G401 (cell line): ENCODE measurements at regions not wholly inside any gene's neighbourhood (a gene's known extent, or its start where the extent isn't known, plus 50 kb on each side); places are given as distances from the start of the nearest gene placed in this dataset.

ENCODE experiments used
- DNase-seq: peaks from one replicate; pipeline ENCODE4 v3.0.0-alpha.2; 2015; ENCODE audit warnings: low spot score
- in situ Hi-C: cut with HindIII; loops from 2 replicates; pipeline ENCODE4 v1.10.0; 2016; ENCODE audit warnings: low sequenced_read_pairs, mixed read lengths

DNA sequence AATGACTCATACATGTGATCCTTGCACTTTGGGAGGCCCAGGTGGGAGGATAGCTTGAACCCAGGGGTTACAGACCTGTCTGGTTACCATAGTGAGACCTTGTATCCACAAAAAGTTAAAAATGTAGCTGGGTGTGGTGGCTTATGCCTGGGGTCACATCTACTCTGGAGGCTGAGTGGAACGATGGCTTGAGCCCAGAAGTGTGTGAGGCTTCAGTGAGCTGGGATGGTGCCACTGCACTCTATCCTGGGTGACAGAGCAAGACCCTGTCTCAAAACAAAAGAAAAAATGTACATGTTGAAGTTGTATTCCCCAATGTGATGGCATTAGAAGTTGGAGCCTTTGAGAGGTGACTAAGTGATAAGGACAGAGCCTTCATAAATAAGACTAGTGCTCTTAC lies 409.4 kb upstream of the PABPC4L start:
- in situ Hi-C loops: no loop called here
- no peak for DNase-seq

GRCh38 chr4:134610172-134610571 lies 408.6 kb upstream of the PABPC4L start:
- in situ Hi-C loops: no loop called here
- no peak for DNase-seq

GRCh38 chr4:134601706-134602105 lies 400.1 kb upstream of the PABPC4L start:
- in situ Hi-C loops: no loop called here
- DNase-seq: no peak

DNA sequence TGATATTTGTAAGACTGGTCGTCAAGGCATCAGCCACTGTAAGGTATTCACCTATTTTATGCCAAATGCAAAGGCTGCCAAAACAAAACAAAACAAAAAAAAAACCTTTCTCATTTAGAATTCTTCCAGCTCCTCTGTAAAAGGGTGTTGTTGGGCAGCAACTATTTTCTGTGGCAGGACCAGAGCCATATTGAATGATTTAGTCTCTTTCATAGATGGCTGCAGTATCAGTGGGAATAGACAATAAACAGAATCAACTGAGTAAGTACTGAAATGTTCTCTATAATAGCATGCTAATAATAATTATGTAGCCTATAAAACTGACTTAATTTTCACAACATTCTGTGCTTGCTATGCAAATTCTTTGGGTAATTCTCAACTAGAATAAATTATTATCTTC lies 389.7 kb upstream of the PABPC4L start:
- in situ Hi-C loops: no loop called here

DNA sequence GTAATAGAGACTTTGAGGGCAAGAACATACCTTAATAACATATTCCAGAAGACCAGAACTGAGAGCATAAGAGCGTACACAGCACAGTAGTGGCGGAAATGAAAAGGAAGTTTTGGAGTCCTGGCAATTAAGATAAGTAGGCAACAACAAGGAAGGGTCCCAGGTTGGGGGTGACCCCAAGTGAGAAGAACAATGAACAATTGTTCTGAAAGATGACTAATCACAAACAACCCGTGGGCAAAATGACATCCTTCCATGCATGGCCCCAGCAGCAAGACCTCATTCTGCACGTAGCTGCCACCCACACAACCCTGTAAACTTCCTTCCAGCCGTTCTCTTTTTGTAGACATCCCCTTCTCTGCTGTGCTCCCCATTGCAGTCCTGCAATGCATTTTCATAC lies 384.4 kb upstream of the PABPC4L start:
- in situ Hi-C loops: no loop called here
- no peak for DNase-seq

More for the DNA sequence above, 389.7 kb upstream of the PABPC4L start:
- no peak for DNase-seq

GRCh38 chr4:134567461-134567860 lies 365.9 kb upstream of the PABPC4L start:
- DNase-seq: no peak
- in situ Hi-C loops: no loop called here

DNA sequence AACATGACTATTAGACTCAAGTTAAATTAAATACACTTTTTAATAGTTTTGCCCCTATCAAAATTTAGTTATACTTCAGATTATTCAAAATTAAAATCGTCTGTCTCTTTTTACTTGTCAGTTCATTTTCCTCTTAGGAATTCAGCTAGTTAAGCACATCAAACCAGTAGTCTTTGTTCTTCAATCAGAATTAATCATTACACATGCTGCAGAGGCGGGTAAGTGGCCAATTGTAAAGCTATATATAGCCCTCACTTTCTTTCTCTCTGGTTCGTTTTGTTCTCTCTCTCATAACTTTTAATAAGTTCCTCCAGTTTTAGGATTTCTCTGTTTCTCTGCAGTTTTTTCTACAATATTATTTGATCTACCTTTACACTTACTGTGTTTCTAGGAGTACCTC lies 359.1 kb upstream of the PABPC4L start:
- DNase-seq: no peak
- in situ Hi-C loops: no loop called here

DNA sequence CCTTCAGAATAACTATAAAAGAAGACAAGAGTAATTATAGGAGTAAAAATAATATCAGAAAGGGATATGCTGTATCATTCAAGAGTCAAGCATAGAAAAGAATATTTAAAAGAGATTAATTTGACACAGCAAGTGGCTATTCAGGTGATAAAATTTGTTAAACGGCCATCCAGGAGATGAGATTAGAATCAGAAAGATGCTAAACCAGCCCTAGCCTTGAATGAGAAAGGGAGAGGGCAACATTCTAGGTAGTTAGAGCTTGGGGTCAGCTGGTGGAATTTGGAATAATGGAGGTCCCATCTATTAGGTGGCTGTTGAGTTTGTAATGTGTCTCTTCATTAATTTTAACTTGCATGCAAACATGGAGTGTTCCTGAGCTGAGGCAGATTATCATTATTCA lies 350.5 kb upstream of the PABPC4L start:
- DNase-seq: no peak
- in situ Hi-C loops: no loop called here

DNA sequence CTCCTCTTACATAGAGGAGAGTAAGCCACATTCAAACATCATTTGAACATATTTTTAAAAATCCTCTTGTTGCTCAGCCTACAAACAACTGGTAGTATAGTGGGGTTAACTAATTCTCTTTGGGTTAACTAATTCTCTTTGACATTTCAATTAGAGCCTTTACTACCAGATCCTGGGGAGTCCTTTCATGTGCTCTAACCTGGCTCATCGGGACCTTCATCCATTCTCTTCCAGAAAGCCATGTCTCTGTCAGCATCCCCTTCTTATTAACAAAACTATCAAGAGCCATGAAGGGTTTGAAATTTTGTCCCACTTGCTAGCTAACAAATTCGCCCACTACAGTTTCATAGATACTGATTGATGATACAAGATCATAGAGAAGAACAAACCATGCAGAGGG lies 349.8 kb upstream of the PABPC4L start:
- in situ Hi-C loops: no loop called here

GRCh38 chr4:134548052-134548628 lies 346.6 kb upstream of the PABPC4L start:
- no peak for DNase-seq
- in situ Hi-C loops: no loop called here

More for the DNA sequence above, 349.8 kb upstream of the PABPC4L start:
- no peak for DNase-seq

- in situ Hi-C loops: no loop called here
- no peak for DNase-seq
Observed at GRCh38 chr4:134546279-134546678, 344.7 kb upstream of the PABPC4L start.

GRCh38 chr4:134544303-134544770 lies 342.7 kb upstream of the PABPC4L start:
- DNase-seq: peak; percentile 7
- in situ Hi-C loops: no loop called here

GRCh38 chr4:134540588-134540987 lies 339.0 kb upstream of the PABPC4L start:
- DNase-seq: no peak
- in situ Hi-C loops: no loop called here

DNA sequence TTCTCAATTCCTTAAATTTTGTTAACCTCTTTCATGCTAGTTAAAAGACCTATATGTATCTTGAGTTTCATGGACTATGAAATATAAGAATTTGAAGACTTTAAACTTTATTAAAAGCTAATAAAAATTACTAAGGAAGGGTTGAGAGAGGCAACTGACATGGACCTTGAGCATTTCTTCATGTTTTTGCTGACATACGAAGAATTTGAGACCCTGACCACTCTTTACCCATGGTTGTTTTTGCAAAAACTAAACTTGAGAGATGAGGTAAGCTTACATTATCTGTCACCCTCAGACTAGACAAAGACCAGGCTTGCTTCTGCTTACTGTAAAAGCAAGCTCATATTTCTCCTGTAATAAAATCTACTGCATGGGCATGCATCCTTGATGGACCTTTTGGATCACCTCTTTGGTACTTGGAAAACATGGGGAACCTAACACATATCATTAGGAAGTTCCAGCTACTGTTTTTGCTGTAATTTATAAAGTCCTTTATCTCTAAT lies 338.2 kb upstream of the PABPC4L start:
- no peak for DNase-seq
- in situ Hi-C loops: no loop called here

DNA sequence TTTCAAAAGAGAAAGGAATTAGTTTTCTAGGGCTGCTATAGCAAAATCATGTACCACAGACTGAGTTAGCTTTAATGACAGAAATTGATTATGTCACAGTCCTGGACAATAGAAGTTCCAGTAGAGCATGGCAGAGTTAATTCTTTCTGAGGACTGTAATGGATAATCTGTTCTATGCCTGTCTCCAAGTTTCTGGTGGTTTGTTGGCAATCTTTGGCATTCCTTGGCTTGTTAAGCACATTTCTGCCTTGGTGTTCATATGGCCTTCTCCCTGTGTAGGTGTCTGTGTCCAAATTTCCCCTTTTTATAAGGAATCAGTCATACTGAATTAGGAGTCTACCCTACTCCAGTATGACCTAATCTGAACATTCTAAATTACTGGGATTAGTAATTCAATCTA lies 336.1 kb upstream of the PABPC4L start:
- DNase-seq: no peak
- in situ Hi-C loops: no loop called here

DNA sequence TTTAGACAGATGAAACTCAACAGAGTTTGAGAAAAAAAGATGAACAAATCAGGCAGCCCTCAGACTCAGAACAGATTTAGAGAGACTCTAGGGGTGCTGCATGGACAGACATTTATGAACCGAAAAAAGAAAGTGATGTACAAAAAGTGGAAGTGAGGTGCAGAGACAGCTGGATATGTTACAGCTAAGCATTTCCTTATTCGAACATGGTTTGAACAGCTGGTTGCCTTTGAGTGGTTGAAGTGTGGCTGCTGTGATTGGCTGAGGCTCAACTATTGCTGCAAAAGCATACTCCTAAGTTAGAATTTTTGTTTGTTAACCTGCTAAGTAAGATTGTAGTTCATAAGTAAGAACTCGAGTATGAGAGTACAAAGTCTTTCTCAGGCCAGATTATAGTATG lies 331.5 kb upstream of the PABPC4L start:
- in situ Hi-C loops: no loop called here
- DNase-seq: no peak

GRCh38 chr4:134531013-134531412 lies 329.4 kb upstream of the PABPC4L start:
- in situ Hi-C loops: no loop called here
- no peak for DNase-seq

GRCh38 chr4:134529629-134530028 lies 328.0 kb upstream of the PABPC4L start:
- in situ Hi-C loops: no loop called here

GRCh38 chr4:134518574-134519217 lies 317.1 kb upstream of the PABPC4L start:
- in situ Hi-C loops: no loop called here
- no peak for DNase-seq

More at GRCh38 chr4:134529629-134530028, 328.0 kb upstream of the PABPC4L start:
- no peak for DNase-seq

DNA sequence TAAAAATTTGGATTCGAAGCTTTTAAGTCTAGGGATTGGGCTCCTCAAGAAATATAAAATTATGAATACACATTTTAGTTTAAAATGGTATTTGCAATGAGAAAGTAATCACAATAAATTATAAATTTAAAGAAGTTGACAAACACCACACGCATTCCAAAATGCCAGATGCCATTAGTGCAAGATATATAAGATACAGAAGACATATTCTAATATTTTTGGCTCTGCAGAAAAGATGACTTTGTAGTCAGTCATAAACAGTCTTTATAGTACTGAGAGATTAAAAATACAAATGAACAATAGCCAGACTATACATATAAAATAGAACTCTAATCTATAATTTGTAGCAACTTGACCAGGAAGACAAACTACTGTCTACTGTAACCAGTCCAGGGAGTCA lies 309.0 kb upstream of the PABPC4L start:
- in situ Hi-C loops: no loop called here
- DNase-seq: no peak

- in situ Hi-C loops: no loop called here
- DNase-seq: no peak
Observed at GRCh38 chr4:134505511-134505910, 303.9 kb upstream of the PABPC4L start.
